ENCODE measurements at regions not wholly inside any gene's neighbourhood (a gene's known extent, or its start where the extent isn't known, plus 50 kb on each side); places are given as distances from the start of the nearest gene placed in this dataset.

- no peaks in the 10 kb centered on the region for H3K36me3 ChIP-seq (ENCODE audit: control insufficient read depth, insufficient read depth, low read length)
Observed at GRCh38 chr15:38817427-38818156, 253.0 kb upstream of the RASGRP1 start.

GRCh38 chr15:38818157-38818790, 253.7 kb upstream of the RASGRP1 start:
- no peaks in the 10 kb centered on the region for H3K36me3 ChIP-seq (ENCODE audit: control insufficient read depth, insufficient read depth, low read length)
- no peak overlapping the region for H3K27ac ChIP-seq (ENCODE audit: low read depth, low read length)
- no peaks in the 10 kb centered on the region for H3K27me3 ChIP-seq (ENCODE audit: control insufficient read depth, insufficient read depth, low read length)
- H3K9me3 ChIP-seq (ENCODE audit: control insufficient read depth, insufficient read depth, low read depth, low read length): no peaks in the 10 kb centered on the region
- H3K4me3 ChIP-seq (ENCODE audit: low read depth, low read length): no peak overlapping the region
- H3K4me1 ChIP-seq (ENCODE audit: control insufficient read depth, insufficient read depth, low read length): peaks cover 5% of the 10 kb centered on the region; the same call in 1 of the 2 replicates
- H3K9ac ChIP-seq (ENCODE audit: low read length): no peak overlapping the region

More at GRCh38 chr15:38817427-38818156, 253.0 kb upstream of the RASGRP1 start:
- no peaks in the 10 kb centered on the region for H3K27me3 ChIP-seq (ENCODE audit: control insufficient read depth, insufficient read depth, low read length)
- H3K27ac ChIP-seq (ENCODE audit: low read depth, low read length): no peak overlapping the region
- no peaks in the 10 kb centered on the region for H3K9me3 ChIP-seq (ENCODE audit: control insufficient read depth, insufficient read depth, low read depth, low read length)
- no peak overlapping the region for H3K9ac ChIP-seq (ENCODE audit: low read length)
- H3K4me1 ChIP-seq (ENCODE audit: control insufficient read depth, insufficient read depth, low read length): peaks cover 5% of the 10 kb centered on the region; the same call in 1 of the 2 replicates
- H3K4me3 ChIP-seq (ENCODE audit: low read depth, low read length): no peak overlapping the region

GRCh38 chr15:38819387-38819950, 254.9 kb upstream of the RASGRP1 start:
- no peaks in the 10 kb centered on the region for H3K36me3 ChIP-seq (ENCODE audit: control insufficient read depth, insufficient read depth, low read length)

GRCh38 chr15:38823263-38823662, 258.6 kb upstream of the RASGRP1 start:
- no peaks in the 10 kb centered on the region for H3K27me3 ChIP-seq (ENCODE audit: control insufficient read depth, insufficient read depth, low read length)
- H3K27ac ChIP-seq (ENCODE audit: low read depth, low read length): no peak overlapping the region
- H3K4me3 ChIP-seq (ENCODE audit: low read depth, low read length): no peak overlapping the region
- peaks cover under 1% of the 10 kb centered on the region; the same call in 1 of the 2 replicates for H3K4me1 ChIP-seq (ENCODE audit: control insufficient read depth, insufficient read depth, low read length)
- H3K9me3 ChIP-seq (ENCODE audit: control insufficient read depth, insufficient read depth, low read depth, low read length): no peaks in the 10 kb centered on the region
- H3K9ac ChIP-seq (ENCODE audit: low read length): no peak overlapping the region
- no peaks in the 10 kb centered on the region for H3K36me3 ChIP-seq (ENCODE audit: control insufficient read depth, insufficient read depth, low read length)

More at GRCh38 chr15:38819387-38819950, 254.9 kb upstream of the RASGRP1 start:
- Histone ChIP-seq H3K9ac (ENCODE audit: low read length) (no peak overlapping the region), H3K27me3 (ENCODE audit: control insufficient read depth, insufficient read depth, low read length) (no peaks in the 10 kb centered on the region), H3K27ac (ENCODE audit: low read depth, low read length) (no peak overlapping the region), H3K9me3 (ENCODE audit: control insufficient read depth, insufficient read depth, low read depth, low read length) (no peaks in the 10 kb centered on the region), H3K4me3 (ENCODE audit: low read depth, low read length) (no peak overlapping the region), H3K4me1 (ENCODE audit: control insufficient read depth, insufficient read depth, low read length) (peaks cover 5% of the 10 kb centered on the region; the same call in 1 of the 2 replicates)

- Histone ChIP-seq H3K4me1 (ENCODE audit: control insufficient read depth, insufficient read depth, low read length) (no peaks in the 10 kb centered on the region; the same call in 1 of the 2 replicates), H3K4me3 (ENCODE audit: low read depth, low read length) (no peak overlapping the region), H3K9me3 (ENCODE audit: control insufficient read depth, insufficient read depth, low read depth, low read length) (no peaks in the 10 kb centered on the region), H3K36me3 (ENCODE audit: control insufficient read depth, insufficient read depth, low read length) (no peaks in the 10 kb centered on the region), H3K27me3 (ENCODE audit: control insufficient read depth, insufficient read depth, low read length) (no peaks in the 10 kb centered on the region), H3K27ac (ENCODE audit: low read depth, low read length) (no peak overlapping the region), H3K9ac (ENCODE audit: low read length) (no peak overlapping the region)
Observed at GRCh38 chr15:38824719-38825118, 260.1 kb upstream of the RASGRP1 start.

GRCh38 chr15:38826880-38827279, 262.3 kb upstream of the RASGRP1 start:
- no peak overlapping the region for H3K9ac ChIP-seq (ENCODE audit: low read length)
- no peaks in the 10 kb centered on the region for H3K9me3 ChIP-seq (ENCODE audit: control insufficient read depth, insufficient read depth, low read depth, low read length)
- H3K4me3 ChIP-seq (ENCODE audit: low read depth, low read length): no peak overlapping the region
- H3K27me3 ChIP-seq (ENCODE audit: control insufficient read depth, insufficient read depth, low read length): no peaks in the 10 kb centered on the region
- H3K36me3 ChIP-seq (ENCODE audit: control insufficient read depth, insufficient read depth, low read length): no peaks in the 10 kb centered on the region
- no peak overlapping the region for H3K27ac ChIP-seq (ENCODE audit: low read depth, low read length)
- H3K4me1 ChIP-seq (ENCODE audit: control insufficient read depth, insufficient read depth, low read length): no peaks in the 10 kb centered on the region; the same call in 1 of the 2 replicates

- no peaks in the 10 kb centered on the region for H3K36me3 ChIP-seq (ENCODE audit: control insufficient read depth, insufficient read depth, low read length)
- no peaks in the 10 kb centered on the region for H3K27me3 ChIP-seq (ENCODE audit: control insufficient read depth, insufficient read depth, low read length)
- H3K4me3 ChIP-seq (ENCODE audit: low read depth, low read length): no peak overlapping the region
- H3K9me3 ChIP-seq (ENCODE audit: control insufficient read depth, insufficient read depth, low read depth, low read length): no peaks in the 10 kb centered on the region
- no peaks in the 10 kb centered on the region; the same call in 1 of the 2 replicates for H3K4me1 ChIP-seq (ENCODE audit: control insufficient read depth, insufficient read depth, low read length)
- H3K27ac ChIP-seq (ENCODE audit: low read depth, low read length): no peak overlapping the region
- no peak overlapping the region for H3K9ac ChIP-seq (ENCODE audit: low read length)
Observed at GRCh38 chr15:38828031-38828532, 263.5 kb upstream of the RASGRP1 start.

- Histone ChIP-seq H3K27ac (ENCODE audit: low read depth, low read length) (no peak overlapping the region), H3K4me1 (ENCODE audit: control insufficient read depth, insufficient read depth, low read length) (no peaks in the 10 kb centered on the region; the same call in 1 of the 2 replicates), H3K9me3 (ENCODE audit: control insufficient read depth, insufficient read depth, low read depth, low read length) (no peaks in the 10 kb centered on the region), H3K27me3 (ENCODE audit: control insufficient read depth, insufficient read depth, low read length) (no peaks in the 10 kb centered on the region), H3K9ac (ENCODE audit: low read length) (no peak overlapping the region), H3K4me3 (ENCODE audit: low read depth, low read length) (no peak overlapping the region), H3K36me3 (ENCODE audit: control insufficient read depth, insufficient read depth, low read length) (no peaks in the 10 kb centered on the region)
Observed at GRCh38 chr15:38829086-38829485, 264.5 kb upstream of the RASGRP1 start.

- Histone ChIP-seq H3K4me1 (ENCODE audit: control insufficient read depth, insufficient read depth, low read length) (no peaks in the 10 kb centered on the region), H3K9me3 (ENCODE audit: control insufficient read depth, insufficient read depth, low read depth, low read length) (0 out of 2 replicates have a peak, but pooled peaks cover 3% of the 10 kb centered on the region), H3K36me3 (ENCODE audit: control insufficient read depth, insufficient read depth, low read length) (no peaks in the 10 kb centered on the region), H3K27ac (ENCODE audit: low read depth, low read length) (no peak overlapping the region), H3K4me3 (ENCODE audit: low read depth, low read length) (no peak overlapping the region), H3K27me3 (ENCODE audit: control insufficient read depth, insufficient read depth, low read length) (no peaks in the 10 kb centered on the region), H3K9ac (ENCODE audit: low read length) (no peak overlapping the region)
Observed at GRCh38 chr15:38842226-38842625, 277.6 kb upstream of the RASGRP1 start.

- Histone ChIP-seq H3K4me3 (ENCODE audit: low read depth, low read length) (no peak overlapping the region), H3K27ac (ENCODE audit: low read depth, low read length) (no peak overlapping the region), H3K4me1 (ENCODE audit: control insufficient read depth, insufficient read depth, low read length) (no peaks in the 10 kb centered on the region), H3K36me3 (ENCODE audit: control insufficient read depth, insufficient read depth, low read length) (no peaks in the 10 kb centered on the region), H3K9ac (ENCODE audit: low read length) (no peak overlapping the region), H3K27me3 (ENCODE audit: control insufficient read depth, insufficient read depth, low read length) (no peaks in the 10 kb centered on the region), H3K9me3 (ENCODE audit: control insufficient read depth, insufficient read depth, low read depth, low read length) (0 out of 2 replicates have a peak, but pooled peaks cover 3% of the 10 kb centered on the region)
Observed at GRCh38 chr15:38843051-38843501, 278.5 kb upstream of the RASGRP1 start.

All from HUES6 (cell line).